Stimulated activated CD8-positive, alpha-beta memory T cell treated with anti-CD3 and anti-CD28 coated beads, Interleukin-7, amount 100 ng/mL, for 48 hours (primary cell): ENCODE measurements at regions not wholly inside any gene's neighbourhood (a gene's known extent, or its start where the extent isn't known, plus 50 kb on each side); places are given as distances from the start of the nearest gene placed in this dataset.

Experiments used
- DNase-seq, 2 donors: peaks; one replicate each; pipeline ENCODE4 v3.0.0-alpha.2; 2020; ENCODE audit warnings: low read depth in 1 of 2; ENCODE audit errors: extremely low read depth in 1 of 2

GRCh38 chr9:96044401-96044800 lies 168.9 kb downstream of the ERCC6L2 start:
- DNase-seq, result no peak

- DNase-seq, result no peak
Observed at GRCh38 chr9:96040591-96041461, 165.3 kb downstream of the ERCC6L2 start.

- no peak for DNase-seq
Observed at GRCh38 chr9:96038914-96039313, 163.4 kb downstream of the ERCC6L2 start.

GRCh38 chr9:96038271-96038670 lies 162.8 kb downstream of the ERCC6L2 start:
- DNase-seq, result no peak

GRCh38 chr9:96034553-96035122 lies 159.1 kb downstream of the ERCC6L2 start:
- DNase-seq, result no peak

- DNase-seq, result no peak
Observed at GRCh38 chr9:96033896-96034295, 158.4 kb downstream of the ERCC6L2 start.

- DNase-seq, result no peak
Observed at GRCh38 chr9:96031916-96032534, 156.5 kb downstream of the ERCC6L2 start.

- no peak for DNase-seq
Observed at GRCh38 chr9:96031366-96031824, 155.9 kb downstream of the ERCC6L2 start.

- DNase-seq, result no peak
Observed at GRCh38 chr9:96029722-96030530, 154.4 kb downstream of the ERCC6L2 start.

GRCh38 chr9:96027251-96028131 lies 152.0 kb downstream of the ERCC6L2 start:
- DNase-seq, result no peak

- no peak for DNase-seq
Observed at GRCh38 chr9:96026655-96027213, 151.2 kb downstream of the ERCC6L2 start.

GRCh38 chr9:96025995-96026602 lies 150.6 kb downstream of the ERCC6L2 start:
- no peak for DNase-seq

- no peak for DNase-seq
Observed at GRCh38 chr9:96023486-96023885, 148.0 kb downstream of the ERCC6L2 start.

GRCh38 chr9:96022445-96023051 lies 147.1 kb downstream of the ERCC6L2 start:
- DNase-seq, result peak; percentile 53 to 54

- DNase-seq, result no peak
Observed at GRCh38 chr9:96021551-96022444, 146.3 kb downstream of the ERCC6L2 start.

GRCh38 chr9:96020792-96021550 lies 145.5 kb downstream of the ERCC6L2 start:
- peak in 1 of 2 donors; percentile 27 for DNase-seq

GRCh38 chr9:96020300-96020791 lies 144.9 kb downstream of the ERCC6L2 start:
- DNase-seq, result no peak
